H4 (cell line): ENCODE measurements at regions not wholly inside any gene's neighbourhood (a gene's known extent, or its start where the extent isn't known, plus 50 kb on each side); places are given as distances from the start of the nearest gene placed in this dataset.

Experiments used
- DNase-seq: peaks from one replicate; pipeline ENCODE4 v3.0.0-alpha.2; 2015; ENCODE audit warnings: low spot score

- DNase-seq: no peak
These were observed 234.2 kb downstream of the NFKBIZ start for GRCh38 chr3:102083473-102083872.

GRCh38 chr3:102084006-102084405 is 234.7 kb downstream of the NFKBIZ start:
- no peak for DNase-seq

GRCh38 chr3:102084704-102085103 is 235.4 kb downstream of the NFKBIZ start:
- DNase-seq: no peak

- DNase-seq: no peak
These were observed 236.3 kb downstream of the NFKBIZ start for GRCh38 chr3:102085431-102086176.

GRCh38 chr3:102087236-102087635 is 237.9 kb downstream of the NFKBIZ start:
- DNase-seq: no peak

- DNase-seq: no peak
These were observed 239.9 kb downstream of the NFKBIZ start for GRCh38 chr3:102089239-102089638.

GRCh38 chr3:102089904-102090720 is 240.8 kb downstream of the NFKBIZ start:
- peak; percentile 40 for DNase-seq

- DNase-seq: no peak
These were observed 241.4 kb downstream of the NFKBIZ start for GRCh38 chr3:102090721-102091045.

GRCh38 chr3:102091358-102091757 is 242.0 kb downstream of the NFKBIZ start:
- no peak for DNase-seq

- no peak for DNase-seq
These were observed 243.5 kb downstream of the NFKBIZ start for GRCh38 chr3:102092617-102093466.

- DNase-seq: no peak
These were observed 245.2 kb downstream of the NFKBIZ start for GRCh38 chr3:102094506-102094905.

- DNase-seq: no peak
These were observed 246.1 kb downstream of the NFKBIZ start for GRCh38 chr3:102095383-102095782.

- DNase-seq: no peak
These were observed 246.8 kb downstream of the NFKBIZ start for GRCh38 chr3:102096066-102096465.

- no peak for DNase-seq
These were observed 249.0 kb downstream of the NFKBIZ start for GRCh38 chr3:102098130-102098885.

GRCh38 chr3:102099913-102100312 is 250.6 kb downstream of the NFKBIZ start:
- no peak for DNase-seq

- DNase-seq: no peak
These were observed 253.1 kb downstream of the NFKBIZ start for GRCh38 chr3:102102394-102102793.

- DNase-seq: no peak
These were observed 254.7 kb downstream of the NFKBIZ start for GRCh38 chr3:102104033-102104432.

- DNase-seq: no peak
These were observed 255.9 kb downstream of the NFKBIZ start for GRCh38 chr3:102105193-102105592.

GRCh38 chr3:102106416-102107097 is 257.2 kb downstream of the NFKBIZ start:
- DNase-seq: no peak

- no peak for DNase-seq
These were observed 263.5 kb downstream of the NFKBIZ start for GRCh38 chr3:102112704-102113230.
